ENCODE measurements at regions not wholly inside any gene's neighbourhood (a gene's known extent, or its start where the extent isn't known, plus 50 kb on each side); places are given as distances from the start of the nearest gene placed in this dataset.

DNA sequence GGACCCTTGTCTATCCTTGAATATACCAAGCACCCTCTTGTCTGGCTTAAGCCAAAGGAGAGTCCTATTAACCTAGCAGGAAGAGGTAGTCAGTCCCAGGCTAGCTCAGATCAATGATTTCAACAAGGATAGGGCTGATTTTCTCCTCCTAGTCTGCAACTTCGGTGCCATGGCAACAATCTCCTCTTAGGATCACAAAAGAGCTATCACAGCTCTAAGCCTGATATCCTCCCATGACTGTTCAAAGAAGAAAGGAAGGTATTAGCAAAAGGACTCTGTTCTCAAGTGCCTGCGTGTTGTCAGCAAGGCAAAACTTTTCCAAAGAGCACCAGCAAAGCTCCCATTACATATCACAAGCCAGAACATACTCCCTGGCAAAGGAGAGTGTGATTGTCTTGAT, 58.7 kb upstream of the DDX18 start:
- dilution Hi-C loops (cut with HindIII; ENCODE audit: low sequenced_read_pairs, unreplicated experiment): no loop called here
- BruUV-seq (replicated peaks): no TSS peak

More for the DNA sequence above, 58.7 kb upstream of the DDX18 start:
- no peak overlapping the region for H2AK9ac ChIP-seq (replicated peaks; ENCODE audit: low read depth, low read length, poor library complexity)
- H3K27me3 ChIP-seq (ENCODE audit: control insufficient read depth, insufficient read depth, low read length): no peaks in the 10 kb centered on the region
- H3K18ac ChIP-seq (ENCODE audit: low read depth, low read length): no peak overlapping the region
- no peak overlapping the region for H4K5ac ChIP-seq (ENCODE audit: low read depth, low read length)
- no peak overlapping the region for H2BK5ac ChIP-seq (ENCODE audit: low read depth, low read length, poor library complexity, severe bottlenecking)
- no peaks in the 10 kb centered on the region for H3K36me3 ChIP-seq (ENCODE audit: control insufficient read depth, insufficient read depth, low read length)
- no peak overlapping the region for H2AFZ ChIP-seq (replicated peaks; ENCODE audit: low read length, poor library complexity)
- H2AK5ac ChIP-seq (ENCODE audit: low read depth, low read length): no peak overlapping the region
- H3K4me2 ChIP-seq (ENCODE audit: low read depth, low read length): no peak overlapping the region
- no peaks in the 10 kb centered on the region for H3K9me1 ChIP-seq (ENCODE audit: insufficient read depth, low read length)
- H2BK20ac ChIP-seq (ENCODE audit: low read depth, low read length): no peak overlapping the region
- DNase-seq (no peak), ATAC-seq (ENCODE audit: low read depth) (no peak)
- no peak overlapping the region for H4K8ac ChIP-seq (ENCODE audit: low read depth in 2 of 2, low read length in 2 of 2)
- no peaks in the 10 kb centered on the region for H3K79me1 ChIP-seq (ENCODE audit: low read depth in 1 of 2, low read length in 2 of 2)
- no peak overlapping the region for H2BK120ac ChIP-seq (ENCODE audit: low read depth, low read length)
- intact Hi-C loops (cut with micrococcal nuclease) (no loop called here), in situ Hi-C loops (cut with MboI; ENCODE audit: low sequenced_read_pairs) (no loop called here)
- no peaks in the 10 kb centered on the region for H3K4me1 ChIP-seq (ENCODE audit: control insufficient read depth, insufficient read depth, low read length)
- POLR2A ChIA-PET (ENCODE audit: unreplicated experiment): no interaction called here
- no peak overlapping the region for H3K27ac ChIP-seq (ENCODE audit: insufficient read depth, low read length)
- no CpG with 5 or more reads among the region's 2 CpGs for WGBS, 2 experiments (ENCODE audit: extremely low coverage in 2 of 2, insufficient read length in 1 of 2)
- peaks cover 1% of the 10 kb centered on the region; the same call in 1 of the 2 replicates for H3K9me3 ChIP-seq (ENCODE audit: control insufficient read depth, insufficient read depth, low read length)
- no peak overlapping the region for H3K4ac ChIP-seq (ENCODE audit: low read depth, low read length)
- no peak overlapping the region for H3K9ac ChIP-seq (ENCODE audit: low read depth, low read length)
- H3K14ac ChIP-seq (replicated peaks; ENCODE audit: low read depth, low read length): no peak overlapping the region
- H2BK15ac ChIP-seq (ENCODE audit: low read depth, low read length): no peak overlapping the region
- no peak for TF ChIP-seq CHD1 (IDR thresholded peaks at IDR 0.05; ENCODE audit: low read depth, low read length)
- no peak overlapping the region for H3K56ac ChIP-seq (ENCODE audit: extremely low read depth, insufficient read depth, low read length)
- no peaks in the 10 kb centered on the region for H4K20me1 ChIP-seq (ENCODE audit: insufficient read depth, low read length)
- no peak overlapping the region for H4K91ac ChIP-seq (ENCODE audit: insufficient read depth, low read depth, low read length)
- CTCF ChIA-PET: no interaction called here
- H3K4me3 ChIP-seq (ENCODE audit: insufficient read depth, low read depth, low read length): no peak overlapping the region
- H3K23ac ChIP-seq (ENCODE audit: low read depth, low read length): no peak overlapping the region
